Mucosa of rectum (tissue), 2 donors: ENCODE measurements at regions not wholly inside any gene's neighbourhood (a gene's known extent, or its start where the extent isn't known, plus 50 kb on each side); places are given as distances from the start of the nearest gene placed in this dataset.

Experiments
- H3K27ac ChIP-seq, 2 donors: one replicate each; pipeline ENCODE4 v1.7.0; 2013; ENCODE audit warnings: inconsistent platforms in 2 of 2, low read depth in 2 of 2, low read length in 2 of 2
- H3K27me3 ChIP-seq, 2 donors: one replicate each; pipeline ENCODE4 v1.7.0; 2013; ENCODE audit warnings: low read length in 2 of 2; ENCODE audit not compliant: control insufficient read depth in 2 of 2, insufficient read depth in 2 of 2
- H3K36me3 ChIP-seq, 2 donors: one replicate each; pipeline ENCODE4 v1.7.0; 2013; ENCODE audit warnings: low read length in 2 of 2; ENCODE audit not compliant: control insufficient read depth in 2 of 2, insufficient read depth in 2 of 2
- H3K4me1 ChIP-seq, 2 donors: one replicate each; pipeline ENCODE4 v1.7.0; 2013; ENCODE audit warnings: low read length in 2 of 2, mild to moderate bottlenecking in 1 of 2; ENCODE audit not compliant: control insufficient read depth in 2 of 2, insufficient read depth in 2 of 2
- H3K4me3 ChIP-seq, 2 donors: one replicate each; pipeline ENCODE4 v1.7.0; 2013; ENCODE audit warnings: low read length in 2 of 2
- H3K9ac ChIP-seq, 2 donors: one replicate each; pipeline ENCODE4 v1.7.0; 2013; ENCODE audit warnings: low read length in 2 of 2, low read depth in 1 of 2, mild to moderate bottlenecking in 1 of 2
- H3K9me3 ChIP-seq, 2 donors: one replicate each; pipeline ENCODE4 v1.7.0; 2013; ENCODE audit warnings: low read length in 2 of 2; ENCODE audit not compliant: control insufficient read depth in 2 of 2
- donor health status: healthy.
- donor health status: Normal muscosa, but diverticular disease.

- no peaks in the 10 kb centered on the region for H3K27me3 ChIP-seq
- H3K36me3 ChIP-seq = no peaks in the 10 kb centered on the region
- H3K4me3 ChIP-seq = no peak overlapping the region
- H3K9ac ChIP-seq = no peak overlapping the region
- H3K9me3 ChIP-seq = no peaks in the 10 kb centered on the region
- H3K27ac ChIP-seq = no peak overlapping the region
- no peaks in the 10 kb centered on the region for H3K4me1 ChIP-seq
Measured at GRCh38 chr11:25396847-25397246, 900.0 kb downstream of the LUZP2 start.

GRCh38 chr11:25408146-25408545 lies 911.3 kb downstream of the LUZP2 start:
- Histone ChIP-seq H3K4me3 (no peak overlapping the region), H3K36me3 (no peaks in the 10 kb centered on the region), H3K27ac (no peak overlapping the region), H3K4me1 (no peaks in the 10 kb centered on the region), H3K27me3 (no peaks in the 10 kb centered on the region), H3K9ac (no peak overlapping the region), H3K9me3 (no peaks in the 10 kb centered on the region)

- H3K36me3 ChIP-seq = no peaks in the 10 kb centered on the region
- H3K4me1 ChIP-seq = no peaks in the 10 kb centered on the region
- no peaks in the 10 kb centered on the region for H3K9me3 ChIP-seq
- no peaks in the 10 kb centered on the region for H3K27me3 ChIP-seq
- H3K27ac ChIP-seq = no peak overlapping the region
- no peak overlapping the region for H3K9ac ChIP-seq
- H3K4me3 ChIP-seq = no peak overlapping the region
Measured at GRCh38 chr11:25415793-25416192, 916.1 kb upstream of the ANO3 start.

GRCh38 chr11:25423436-25424199 lies 908.3 kb upstream of the ANO3 start:
- H3K4me3 ChIP-seq = no peak overlapping the region
- no peak overlapping the region for H3K9ac ChIP-seq
- no peaks in the 10 kb centered on the region for H3K36me3 ChIP-seq
- no peaks in the 10 kb centered on the region for H3K27me3 ChIP-seq
- no peak overlapping the region for H3K27ac ChIP-seq
- H3K9me3 ChIP-seq = no peaks in the 10 kb centered on the region
- no peaks in the 10 kb centered on the region for H3K4me1 ChIP-seq

GRCh38 chr11:25432376-25432775 lies 899.6 kb upstream of the ANO3 start:
- H3K27me3 ChIP-seq = no peaks in the 10 kb centered on the region
- H3K27ac ChIP-seq = no peak overlapping the region
- H3K4me1 ChIP-seq = no peaks in the 10 kb centered on the region
- H3K4me3 ChIP-seq = no peak overlapping the region
- no peak overlapping the region for H3K9ac ChIP-seq
- no peaks in the 10 kb centered on the region for H3K9me3 ChIP-seq
- H3K36me3 ChIP-seq = no peaks in the 10 kb centered on the region

- no peaks in the 10 kb centered on the region for H3K4me1 ChIP-seq
- no peak overlapping the region for H3K4me3 ChIP-seq
- no peak overlapping the region for H3K9ac ChIP-seq
- H3K27me3 ChIP-seq = no peaks in the 10 kb centered on the region
- H3K36me3 ChIP-seq = no peaks in the 10 kb centered on the region
- H3K9me3 ChIP-seq = no peaks in the 10 kb centered on the region
- no peak overlapping the region for H3K27ac ChIP-seq
Measured at GRCh38 chr11:25435197-25435596, 896.7 kb upstream of the ANO3 start.

GRCh38 chr11:25436326-25436725 lies 895.6 kb upstream of the ANO3 start:
- H3K27me3 ChIP-seq = no peaks in the 10 kb centered on the region
- H3K27ac ChIP-seq = no peak overlapping the region
- H3K9me3 ChIP-seq = no peaks in the 10 kb centered on the region
- no peaks in the 10 kb centered on the region for H3K4me1 ChIP-seq
- H3K36me3 ChIP-seq = no peaks in the 10 kb centered on the region
- H3K4me3 ChIP-seq = no peak overlapping the region
- H3K9ac ChIP-seq = no peak overlapping the region

GRCh38 chr11:25441421-25441820 lies 890.5 kb upstream of the ANO3 start:
- H3K4me3 ChIP-seq = no peak overlapping the region
- H3K36me3 ChIP-seq = no peaks in the 10 kb centered on the region
- H3K27ac ChIP-seq = no peak overlapping the region
- H3K27me3 ChIP-seq = no peaks in the 10 kb centered on the region
- H3K9ac ChIP-seq = no peak overlapping the region
- no peaks in the 10 kb centered on the region for H3K9me3 ChIP-seq
- H3K4me1 ChIP-seq = no peaks in the 10 kb centered on the region

GRCh38 chr11:25449091-25449490 lies 882.8 kb upstream of the ANO3 start:
- H3K27me3 ChIP-seq = no peaks in the 10 kb centered on the region
- H3K4me3 ChIP-seq = no peak overlapping the region
- H3K27ac ChIP-seq = no peak overlapping the region
- H3K4me1 ChIP-seq = no peaks in the 10 kb centered on the region
- H3K9me3 ChIP-seq = no peaks in the 10 kb centered on the region
- H3K9ac ChIP-seq = no peak overlapping the region
- no peaks in the 10 kb centered on the region for H3K36me3 ChIP-seq

- no peak overlapping the region for H3K4me3 ChIP-seq
- H3K9me3 ChIP-seq = no peaks in the 10 kb centered on the region
- no peak overlapping the region for H3K9ac ChIP-seq
- no peaks in the 10 kb centered on the region for H3K36me3 ChIP-seq
- no peaks in the 10 kb centered on the region for H3K4me1 ChIP-seq
- no peaks in the 10 kb centered on the region for H3K27me3 ChIP-seq
- H3K27ac ChIP-seq = no peak overlapping the region
Measured at GRCh38 chr11:25453471-25453870, 878.5 kb upstream of the ANO3 start.
